BE2C (cell line): ENCODE measurements at regions not wholly inside any gene's neighbourhood (a gene's known extent, or its start where the extent isn't known, plus 50 kb on each side); places are given as distances from the start of the nearest gene placed in this dataset.
"Not testable (repeated sequence)": the region's sequence is repeated elsewhere in the genome, so short reads cannot be mapped to it uniquely, and the experiment has no call there.

Experiments used
- DNase-seq: peaks from one replicate; pipeline ENCODE4 v3.0.0-alpha.2; 2020
- H3K27me3 ChIP-seq: fragments of 250-450 bp; sonication (Bioruptor Pico); 2 replicates; pipeline ENCODE4 v1.5.1; 2020; ENCODE audit warnings: mild to moderate bottlenecking
- H3K36me3 ChIP-seq: fragments of 250-450 bp; sonication (Bioruptor Pico); 2 replicates; pipeline ENCODE4 v1.5.1; 2020; ENCODE audit warnings: mild to moderate bottlenecking
- H3K4me1 ChIP-seq: fragments of 250-450 bp; sonication (Bioruptor Pico); 2 replicates; pipeline ENCODE4 v1.5.1; 2020
- H3K4me3 ChIP-seq: 2 replicates; pipeline ENCODE4 v1.5.1; 2011; ENCODE audit warnings: low read depth, low read length
- H3K9me3 ChIP-seq: fragments of 250-450 bp; sonication (Bioruptor Pico); 2 replicates; pipeline ENCODE4 v1.5.1; 2020
- CTCF ChIP-seq: IDR thresholded peaks from 2 replicates; pipeline ENCODE4 v1.5.1; 2012; ENCODE audit warnings: mild to moderate bottlenecking, low read depth, low read length

- no peak for TF ChIP-seq CTCF
- Histone ChIP-seq H3K4me1 (no peaks in the 10 kb centered on the region; the same call in 1 of the 2 replicates), H3K4me3 (no peak overlapping the region), H3K27me3 (no peaks in the 10 kb centered on the region), H3K9me3 (no peaks in the 10 kb centered on the region), H3K36me3 (no peaks in the 10 kb centered on the region)
- no peak for DNase-seq
These were observed 220.4 kb downstream of the DEPDC1B start for GRCh38 chr5:60479542-60479941.

- no peaks in the 10 kb centered on the region for H3K27me3 ChIP-seq
- H3K36me3 ChIP-seq, result no peaks in the 10 kb centered on the region
- no peak for TF ChIP-seq CTCF
- H3K4me3 ChIP-seq, result no peak overlapping the region
- DNase-seq, result no peak
- H3K4me1 ChIP-seq, result no peaks in the 10 kb centered on the region; the same call in 1 of the 2 replicates
- no peaks in the 10 kb centered on the region for H3K9me3 ChIP-seq
These were observed 222.1 kb downstream of the DEPDC1B start for GRCh38 chr5:60477849-60478248.

GRCh38 chr5:60473654-60474053 lies 226.3 kb downstream of the DEPDC1B start:
- no peak for DNase-seq
- TF ChIP-seq CTCF, result no peak
- Histone ChIP-seq H3K4me1 (no peaks in the 10 kb centered on the region), H3K27me3 (no peaks in the 10 kb centered on the region), H3K4me3 (no peak overlapping the region), H3K9me3 (no peaks in the 10 kb centered on the region), H3K36me3 (no peaks in the 10 kb centered on the region)

GRCh38 chr5:60473027-60473426 lies 226.9 kb downstream of the DEPDC1B start:
- DNase-seq, H3K9me3 ChIP-seq, H3K4me3 ChIP-seq, H3K36me3 ChIP-seq, H3K27me3 ChIP-seq, H3K4me1 ChIP-seq: not testable (repeated sequence)

- no peak for TF ChIP-seq CTCF
- Histone ChIP-seq H3K4me1 (no peaks in the 10 kb centered on the region), H3K36me3 (no peaks in the 10 kb centered on the region), H3K9me3 (no peaks in the 10 kb centered on the region), H3K27me3 (no peaks in the 10 kb centered on the region), H3K4me3 (no peak overlapping the region)
- no peak for DNase-seq
These were observed 229.1 kb downstream of the DEPDC1B start for GRCh38 chr5:60470881-60471280.

GRCh38 chr5:60469286-60469685 lies 230.7 kb downstream of the DEPDC1B start:
- Histone ChIP-seq H3K27me3 (no peaks in the 10 kb centered on the region), H3K9me3 (no peaks in the 10 kb centered on the region), H3K4me1 (no peaks in the 10 kb centered on the region), H3K36me3 (no peaks in the 10 kb centered on the region), H3K4me3 (no peak overlapping the region)
- no peak for TF ChIP-seq CTCF
- no peak for DNase-seq

- H3K4me1 ChIP-seq, result no peaks in the 10 kb centered on the region
- no peaks in the 10 kb centered on the region for H3K9me3 ChIP-seq
- H3K4me3 ChIP-seq, result no peak overlapping the region
- H3K36me3 ChIP-seq, result no peaks in the 10 kb centered on the region
- H3K27me3 ChIP-seq, result no peaks in the 10 kb centered on the region
- DNase-seq, result no peak
- no peak for TF ChIP-seq CTCF
These were observed 236.6 kb downstream of the DEPDC1B start for GRCh38 chr5:60463179-60463868.
